HG02943 (cell line): ENCODE measurements at regions not wholly inside any gene's neighbourhood (a gene's known extent, or its start where the extent isn't known, plus 50 kb on each side); places are given as distances from the start of the nearest gene placed in this dataset.

Experiments used
- ATAC-seq: cut with Tn5 transposase; IDR thresholded peaks from one replicate; pipeline ENCODE4 v1.9.1; 2021; ENCODE audit warnings: mild to moderate bottlenecking, low read depth, moderate library complexity; ENCODE audit not compliant: unreplicated experiment

GRCh38 chr7:115153769-115154477, 232.0 kb downstream of the MDFIC start:
- ATAC-seq: no peak

GRCh38 chr7:115153176-115153575, 231.3 kb downstream of the MDFIC start:
- no peak for ATAC-seq

- ATAC-seq: no peak
Measured at GRCh38 chr7:115146148-115146547, 224.3 kb downstream of the MDFIC start.

GRCh38 chr7:115145512-115145911, 223.6 kb downstream of the MDFIC start:
- peak; percentile 70 for ATAC-seq

- ATAC-seq: no peak
Measured at GRCh38 chr7:115137816-115138215, 215.9 kb downstream of the MDFIC start.

GRCh38 chr7:115136796-115137443, 215.0 kb downstream of the MDFIC start:
- ATAC-seq: no peak

GRCh38 chr7:115135769-115136410, 214.0 kb downstream of the MDFIC start:
- no peak for ATAC-seq

GRCh38 chr7:115135146-115135545, 213.3 kb downstream of the MDFIC start:
- no peak for ATAC-seq

- no peak for ATAC-seq
Measured at GRCh38 chr7:115133248-115133647, 211.4 kb downstream of the MDFIC start.

- ATAC-seq: no peak
Measured at GRCh38 chr7:115132096-115132495, 210.2 kb downstream of the MDFIC start.

- ATAC-seq: no peak
Measured at GRCh38 chr7:115128154-115128553, 206.3 kb downstream of the MDFIC start.

- ATAC-seq: no peak
Measured at GRCh38 chr7:115127399-115128021, 205.6 kb downstream of the MDFIC start.

GRCh38 chr7:115125750-115126149, 203.9 kb downstream of the MDFIC start:
- no peak for ATAC-seq

GRCh38 chr7:115125312-115125711, 203.4 kb downstream of the MDFIC start:
- ATAC-seq: no peak

GRCh38 chr7:115124409-115124939, 202.6 kb downstream of the MDFIC start:
- no peak for ATAC-seq

- ATAC-seq: no peak
Measured at GRCh38 chr7:115123441-115123840, 201.5 kb downstream of the MDFIC start.

GRCh38 chr7:115122388-115122787, 200.5 kb downstream of the MDFIC start:
- no peak for ATAC-seq

- ATAC-seq: no peak
Measured at GRCh38 chr7:115117748-115118147, 195.9 kb downstream of the MDFIC start.

- no peak for ATAC-seq
Measured at GRCh38 chr7:115116773-115117715, 195.2 kb downstream of the MDFIC start.

- no peak for ATAC-seq
Measured at GRCh38 chr7:115113776-115114175, 191.9 kb downstream of the MDFIC start.
